H1 (cell line): ENCODE measurements at regions not wholly inside any gene's neighbourhood (a gene's known extent, or its start where the extent isn't known, plus 50 kb on each side); places are given as distances from the start of the nearest gene placed in this dataset.

ENCODE experiments used
- CTCF ChIA-PET: fragments of 300-600 bp; sonication (Branson Sonifier 250); formaldehyde crosslinking; loops from one replicate; lab custom pipeline; 2021; ENCODE audit not compliant: partially characterized antibody; lab: Charles Lee
- POLR2A ChIA-PET: fragments of 300-600 bp; sonication (Branson Sonifier 250); formaldehyde crosslinking; loops from one replicate; lab custom pipeline; 2021; ENCODE audit warnings: inconsistent platforms; ENCODE audit not compliant: partially characterized antibody; lab: Charles Lee
- DNase-seq, 2 experiments: peaks; one replicate each; pipeline versions ENCODE4 v3.0.0 to v3.0.0-alpha.2; 2010 to 2022; ENCODE audit warnings: low spot score in 2 of 2, low read depth in 1 of 2, mixed read lengths in 1 of 2
- FAIRE-seq: peaks from 2 replicates; lab custom pipeline; 2011; peaks lifted over from hg19 to GRCh38; lab: Jason Lieb, UNC
- H2AFZ ChIP-seq: 2 replicates; pipeline ENCODE4 v1.8.1; 2012; ENCODE audit warnings: low read length, inconsistent platforms
- H2AK5ac ChIP-seq: 2 replicates; pipeline ENCODE4 v1.6.1; 2013; ENCODE audit warnings: low read depth, low read length
- H2BK120ac ChIP-seq: replicated peaks from 2 replicates; pipeline ENCODE3; 2013; ENCODE audit warnings: low read depth, low read length, inconsistent platforms
- H2BK12ac ChIP-seq: 2 replicates; pipeline ENCODE4 v1.6.1; 2013; ENCODE audit warnings: low read depth, low read length
- H2BK15ac ChIP-seq: 2 replicates; pipeline ENCODE4 v1.6.1; 2013; ENCODE audit warnings: low read length
- H2BK20ac ChIP-seq: 2 replicates; pipeline ENCODE4 v1.6.1; 2013; ENCODE audit warnings: low read length
- H2BK5ac ChIP-seq: 2 replicates; pipeline ENCODE4 v1.6.1; 2013; ENCODE audit warnings: low read depth, low read length
- H3K14ac ChIP-seq: 2 replicates; pipeline ENCODE4 v1.6.1; 2013; ENCODE audit warnings: inconsistent platforms; ENCODE audit not compliant: insufficient read length
- H3K18ac ChIP-seq: 2 replicates; pipeline ENCODE4 v1.6.1; 2013; ENCODE audit warnings: low read length; ENCODE audit errors: extremely low read depth
- H3K23ac ChIP-seq: 2 replicates; pipeline ENCODE4 v1.6.1; 2013; ENCODE audit warnings: inconsistent platforms; ENCODE audit not compliant: insufficient read length
- H3K23me2 ChIP-seq: 2 replicates; pipeline ENCODE4 v1.6.1; 2013; ENCODE audit warnings: low read depth, low read length
- H3K27ac ChIP-seq: 2 replicates; pipeline ENCODE4 v1.6.1; 2011; ENCODE audit warnings: low read depth, low read length, inconsistent platforms
- H3K27me3 ChIP-seq, 4 experiments: replicated peaks in 1 of 4; 1 replicate in 1 of 4; 2 replicates in 3 of 4; pipeline versions ENCODE4 v1.6.1 to v1.8.1; 2011 to 2013; ENCODE audit warnings: low read length in 3 of 4, mild to moderate bottlenecking in 3 of 4, inconsistent platforms in 2 of 4, mixed read lengths in 2 of 4, moderate library complexity in 1 of 4; ENCODE audit not compliant: control insufficient read depth in 3 of 4, insufficient read depth in 3 of 4; ENCODE audit errors: extremely low read depth in 1 of 4
- H3K36me3 ChIP-seq, 4 experiments: 2 replicates each; pipeline versions ENCODE4 v1.6.1 to v1.8.1; 2011 to 2013; ENCODE audit warnings: mild to moderate bottlenecking in 4 of 4, low read length in 3 of 4, moderate library complexity in 2 of 4, control low read depth in 1 of 4, inconsistent platforms in 1 of 4; ENCODE audit not compliant: insufficient read depth in 4 of 4, control insufficient read depth in 2 of 4
- H3K4ac ChIP-seq: replicated peaks from 2 replicates; pipeline ENCODE3; 2013; ENCODE audit warnings: low read length, low read depth, mixed read lengths, inconsistent platforms; ENCODE audit not compliant: insufficient read length
- H3K4me1 ChIP-seq, 4 experiments: replicated peaks in 1 of 4; 1 replicate in 1 of 4; 2 replicates in 3 of 4; pipeline versions ENCODE4 v1.6.1 to v1.8.1; 2011 to 2013; ENCODE audit warnings: low read length in 3 of 4, inconsistent platforms in 2 of 4, mixed read lengths in 1 of 4; ENCODE audit not compliant: insufficient read depth in 4 of 4, control insufficient read depth in 3 of 4
- H3K4me2 ChIP-seq, 2 experiments: 2 replicates each; pipeline versions ENCODE4 v1.6.1 to v1.8.1; 2011 to 2013; ENCODE audit warnings: low read depth in 2 of 2, low read length in 2 of 2, control low read depth in 1 of 2, inconsistent platforms in 1 of 2, mild to moderate bottlenecking in 1 of 2; ENCODE audit not compliant: insufficient read depth in 1 of 2
- H3K4me3 ChIP-seq, 4 experiments: fragments of 200-600, 300-600 bp in 1 of 4; sonication (generic), shearing (Covaris generic), sonication (Bioruptor Twin) in 1 of 4; 2 replicates each; pipeline versions ENCODE4 v1.5.1 to v1.8.1; 2011 to 2016; ENCODE audit warnings: low read length in 4 of 4, low read depth in 3 of 4, control low read depth in 2 of 4, inconsistent platforms in 2 of 4, mild to moderate bottlenecking in 2 of 4, mixed read lengths in 1 of 4, moderate library complexity in 1 of 4; ENCODE audit not compliant: insufficient read depth in 2 of 4; ENCODE audit errors: extremely low read depth in 1 of 4
- H3K56ac ChIP-seq: replicated peaks from 2 replicates; pipeline ENCODE3; 2013; ENCODE audit warnings: low read depth, mild to moderate bottlenecking, mixed read lengths, low read length, inconsistent platforms; ENCODE audit not compliant: insufficient read length
- H3K79me1 ChIP-seq: 2 replicates; pipeline ENCODE4 v1.6.1; 2013; ENCODE audit warnings: low read depth, low read length, control low read depth
- H3K79me2 ChIP-seq, 2 experiments: 2 replicates each; pipeline versions ENCODE4 v1.6.1 to v1.8.1; 2012 to 2013; ENCODE audit warnings: low read length in 2 of 2, mild to moderate bottlenecking in 2 of 2, inconsistent platforms in 1 of 2; ENCODE audit not compliant: insufficient read depth in 2 of 2, control insufficient read depth in 1 of 2
- H3K9ac ChIP-seq, 4 experiments: replicated peaks in 1 of 4; 1 replicate in 1 of 4; 2 replicates in 3 of 4; pipeline versions ENCODE4 v1.6.1 to v1.8.1; 2011 to 2013; ENCODE audit warnings: low read depth in 3 of 4, low read length in 3 of 4, control low read depth in 2 of 4, mild to moderate bottlenecking in 2 of 4, moderate library complexity in 2 of 4, inconsistent platforms in 1 of 4; ENCODE audit errors: extremely low read depth in 1 of 4
- H3K9me3 ChIP-seq, 2 experiments: 2 replicates each; pipeline versions ENCODE4 v1.6.1 to v1.8.1; 2012 to 2013; ENCODE audit warnings: mild to moderate bottlenecking in 2 of 2, moderate library complexity in 2 of 2, control low read depth in 1 of 2, inconsistent platforms in 1 of 2, low read depth in 1 of 2, low read length in 1 of 2, mixed read lengths in 1 of 2; ENCODE audit not compliant: insufficient read depth in 2 of 2
- H4K20me1 ChIP-seq, 2 experiments: replicated peaks in 1 of 2; 2 replicates each; pipeline versions ENCODE3 to v1.8.1; 2011 to 2013; ENCODE audit warnings: inconsistent platforms in 2 of 2, low read length in 2 of 2, mild to moderate bottlenecking in 1 of 2; ENCODE audit not compliant: insufficient read depth in 2 of 2, control insufficient read depth in 1 of 2
- H4K5ac ChIP-seq: 2 replicates; pipeline ENCODE4 v1.6.1; 2013; ENCODE audit warnings: low read length, low read depth, mixed read lengths, inconsistent platforms; ENCODE audit not compliant: insufficient read length
- H4K8ac ChIP-seq: 2 replicates; pipeline ENCODE4 v1.8.0; 2013; ENCODE audit warnings: mild to moderate bottlenecking, moderate library complexity, low read length, inconsistent platforms; ENCODE audit not compliant: insufficient read depth; ENCODE audit errors: extremely low read depth
- H4K91ac ChIP-seq: replicated peaks from 2 replicates; pipeline ENCODE3; 2013; ENCODE audit warnings: low read length, mixed read lengths, inconsistent platforms; ENCODE audit not compliant: insufficient read length
- ASH2L ChIP-seq: fragments of 200-600, 300-600 bp; sonication (generic); IDR thresholded peaks from one replicate; pipeline ENCODE4 v1.7.1; 2017; ENCODE audit warnings: low read length
- ATF3 ChIP-seq: IDR thresholded peaks from 2 replicates; pipeline ENCODE4 v1.6.1; 2011; ENCODE audit warnings: low read depth, mild to moderate bottlenecking, low read length; ENCODE audit not compliant: insufficient read depth
- BACH1 ChIP-seq: IDR thresholded peaks from 2 replicates; pipeline ENCODE4 v1.6.1; 2012; ENCODE audit warnings: low read length, improper control_type of control experiment
- GTF2F1 ChIP-seq: IDR thresholded peaks from 2 replicates; pipeline ENCODE4 v1.6.1; 2012; ENCODE audit warnings: low read depth, low read length, improper control_type of control experiment, borderline replicate concordance
- JUND ChIP-seq: IDR thresholded peaks from 2 replicates; pipeline ENCODE4 v1.6.1; 2011; ENCODE audit warnings: mild to moderate bottlenecking, improper control_type of control experiment, low read length
- MAFK ChIP-seq: IDR thresholded peaks from 2 replicates; pipeline ENCODE4 v1.6.1; 2012; ENCODE audit warnings: low read depth, mild to moderate bottlenecking, improper control_type of control experiment, low read length
- RBBP5 ChIP-seq: IDR thresholded peaks from 2 replicates; pipeline ENCODE4 v1.7.1; 2012; ENCODE audit warnings: low read depth, mild to moderate bottlenecking, inconsistent platforms, low read length, moderate library complexity, borderline replicate concordance
- WGBS, 2 experiments: shearing (Covaris generic) in 1 of 2; methylation state at CpG; one replicate each; pipeline versions ENCODE4 v1.1.6 to v1.1.7; 2013 to 2015; ENCODE audit warnings: low lambda C conversion rate in 2 of 2, mixed read lengths in 2 of 2, inconsistent platforms in 1 of 2, low coverage in 1 of 2, missing lambda C conversion rate in 1 of 2; ENCODE audit not compliant: insufficient replicate concordance in 2 of 2, insufficient coverage in 1 of 2, insufficient read length in 1 of 2; ENCODE audit errors: extremely low coverage in 1 of 2, missing lambda C conversion rate in 1 of 2; 5-methylcytosine and 5-hydroxymethylcytosine counted together

GRCh38 chr2:150880986-150881385 lies 380.7 kb downstream of the RBM43 start:
- DNase-seq, result no peak
- 80% methylated on average over 2 of the region's 2 CpGs; no CpG with 5 or more reads in 1 of the 2 experiments for WGBS, 2 experiments

More at GRCh38 chr2:150880986-150881385, 380.7 kb downstream of the RBM43 start:
- Histone ChIP-seq H2BK15ac (no peak overlapping the region), H4K91ac (no peak overlapping the region), H3K56ac (no peak overlapping the region), H2BK5ac (no peak overlapping the region), H3K27me3 (no peaks in the 10 kb centered on the region), H3K4me2 (no peak overlapping the region), H3K27ac (no peak overlapping the region), H3K9me3 (0 out of 4 replicates have a peak, but pooled peaks cover 3% of the 10 kb centered on the region in 2 experiments), H3K79me1 (no peaks in the 10 kb centered on the region), H4K5ac (no peak overlapping the region), H2BK120ac (no peak overlapping the region), H2AK5ac (no peak overlapping the region), H3K4me1 (peaks cover 0 to 5% (median 0%) of the 10 kb centered on the region in 4 experiments; a peak in 4 of 7 replicates), H3K14ac (no peak overlapping the region), H4K8ac (no peak overlapping the region), H3K4ac (no peak overlapping the region), H4K20me1 (no peaks in the 10 kb centered on the region), H3K36me3 (no peaks in the 10 kb centered on the region), H3K23me2 (no peaks in the 10 kb centered on the region), H2BK20ac (no peak overlapping the region), H3K18ac (no peak overlapping the region), H3K79me2 (no peaks in the 10 kb centered on the region), H2BK12ac (no peak overlapping the region)
- ChIA-PET POLR2A (no interaction called here), CTCF (interaction anchor here (1.4 kb wide), 1 partner anchor 8 kb away, joined by 4 read pairs; no protein-coding TSS in a partner anchor)
- FAIRE-seq, result no peak
- TF ChIP-seq MAFK (no peak), ASH2L (no peak), BACH1 (no peak), JUND (no peak), RBBP5 (no peak), GTF2F1 (no peak), ATF3 (no peak)
- TF ChIP-seq, all 59 proteins: peak for 0
- Histone ChIP-seq H3K23ac (no peak overlapping the region), H3K9ac (no peak overlapping the region), H2AFZ (peak overlapping the region; percentile 64; the same call in 1 of the 2 replicates), H3K4me3 (no peak overlapping the region)
